ENCODE measurements at regions not wholly inside any gene's neighbourhood (a gene's known extent, or its start where the extent isn't known, plus 50 kb on each side); places are given as distances from the start of the nearest gene placed in this dataset.
A peak's percentile ranks its signal among the peaks of the same experiment; 100 is the strongest.

DNA sequence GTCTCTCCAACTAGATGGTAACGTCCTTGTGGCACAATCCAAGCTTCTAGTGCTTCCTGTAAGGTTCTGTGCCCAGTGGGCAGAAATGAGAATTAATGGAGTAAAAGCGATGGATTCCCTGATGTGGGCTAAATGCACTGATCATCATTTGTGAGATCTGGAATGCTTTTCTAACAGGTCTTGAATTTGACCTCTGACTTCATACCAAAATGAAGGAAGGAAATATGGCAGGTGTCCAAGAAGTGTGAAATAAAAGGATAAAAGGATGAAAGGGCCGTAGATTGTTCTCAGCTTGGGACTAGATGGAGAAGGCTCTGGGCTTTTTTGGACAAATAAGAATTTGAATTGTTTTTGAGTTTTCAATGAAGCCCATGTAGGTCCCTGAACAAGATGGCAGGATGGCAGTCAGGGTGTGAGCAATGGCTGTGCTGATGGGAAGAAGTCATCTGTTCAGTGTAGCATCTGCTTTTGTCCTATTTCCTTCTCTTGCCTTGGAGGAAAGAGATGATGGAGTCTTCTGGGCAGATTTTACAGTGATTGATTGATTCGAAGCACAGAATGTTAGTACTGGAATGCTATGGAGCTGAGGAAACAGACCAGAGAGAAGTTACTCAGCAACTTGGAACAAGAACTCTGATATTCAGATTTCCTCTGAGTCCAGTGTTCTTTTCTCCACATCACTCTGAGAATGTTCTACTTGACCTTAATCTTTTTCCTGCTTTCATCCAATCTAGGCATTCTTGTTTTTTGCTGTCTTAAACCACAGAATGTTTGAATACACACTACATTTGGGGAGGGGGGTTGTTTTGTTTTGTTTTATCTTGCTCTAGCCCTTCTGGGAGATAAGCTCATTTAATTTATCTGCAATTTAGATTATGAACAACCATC, 286.0 kb downstream of the HLX start:
- DNase-seq = no peak

GRCh38 chr1:221165839-221166500, 286.7 kb downstream of the HLX start:
- no peak for DNase-seq

- no peak for DNase-seq
These were observed 287.5 kb downstream of the HLX start for GRCh38 chr1:221166559-221167318.

DNA sequence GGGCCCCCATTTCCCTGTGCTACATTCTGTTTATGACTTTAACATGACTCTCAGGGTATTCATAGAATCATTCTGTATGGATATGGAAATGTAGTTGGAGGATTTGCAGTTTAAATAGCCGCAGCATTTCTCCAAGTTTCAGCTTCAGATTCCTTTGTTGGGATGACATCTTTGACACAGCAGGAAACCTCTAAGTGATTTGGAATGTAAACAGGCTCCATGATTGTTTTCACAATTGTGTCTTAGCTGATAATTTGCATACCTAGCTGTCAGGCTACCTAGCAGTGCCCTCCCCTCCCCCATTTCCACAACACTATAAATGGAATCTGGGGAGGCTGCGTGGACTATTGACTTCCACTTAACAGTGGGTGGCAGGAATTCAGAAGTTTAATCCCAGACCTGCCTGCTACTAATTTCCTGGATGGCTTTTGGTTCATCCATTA, 290.2 kb downstream of the HLX start:
- no peak for DNase-seq

DNA sequence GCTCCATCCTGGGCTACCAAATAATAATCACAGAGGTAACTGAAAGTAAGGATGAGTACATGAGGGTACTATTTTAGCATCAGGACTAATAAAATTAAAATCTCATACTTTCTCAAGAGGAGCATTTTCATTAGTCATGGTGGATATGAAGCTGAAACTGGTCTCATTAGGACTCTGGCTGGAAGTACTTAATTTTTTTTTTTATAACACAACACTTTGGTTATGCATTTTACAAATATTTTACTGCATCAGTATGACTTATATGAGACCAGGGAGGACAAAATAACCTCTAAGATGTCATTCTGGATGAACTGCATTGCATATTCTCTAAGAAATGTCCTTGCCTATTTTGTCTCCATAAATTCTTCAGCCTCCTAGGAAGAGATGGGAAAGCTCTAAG, 290.9 kb downstream of the HLX start:
- no peak for DNase-seq

- DNase-seq = no peak
These were observed 292.5 kb downstream of the HLX start for GRCh38 chr1:221171768-221172167.

GRCh38 chr1:221172841-221173240, 293.6 kb downstream of the HLX start:
- DNase-seq = no peak

DNA sequence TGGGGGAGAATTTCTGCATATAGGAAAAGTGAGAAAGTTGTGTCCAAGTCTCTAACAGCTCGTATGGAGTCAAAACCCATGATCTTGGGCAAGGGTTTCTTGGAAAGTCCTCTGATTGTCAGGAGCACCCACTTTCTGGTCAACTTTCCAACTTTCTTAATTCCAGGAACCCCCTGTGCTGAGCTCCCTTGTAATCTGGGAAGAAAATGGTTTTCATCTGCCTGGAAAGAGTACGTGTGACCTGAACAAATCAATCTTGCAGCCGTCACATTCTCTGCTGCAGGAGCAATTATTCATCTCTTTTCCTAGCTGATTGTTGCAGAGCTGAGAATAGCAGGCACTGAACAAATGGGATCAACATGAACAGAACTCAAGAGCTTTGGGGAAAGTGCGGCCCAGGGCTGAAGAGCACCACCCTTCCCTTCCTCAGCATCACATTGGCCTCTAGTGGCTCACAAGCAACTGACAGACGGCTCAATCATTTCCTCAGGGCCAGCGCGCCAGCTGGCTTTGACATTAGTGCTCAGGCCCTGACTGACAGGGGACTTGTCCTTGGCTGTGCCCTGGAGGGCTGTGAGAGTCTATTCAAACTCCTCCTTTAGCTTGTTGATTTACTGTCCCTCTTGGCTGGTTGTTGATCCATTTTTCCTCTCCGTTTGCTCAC, 295.2 kb downstream of the HLX start:
- no peak for DNase-seq

- DNase-seq = no peak
These were observed 296.0 kb downstream of the HLX start for GRCh38 chr1:221175249-221175648.

GRCh38 chr1:221180704-221181368, 301.6 kb downstream of the HLX start:
- DNase-seq = no peak

- no peak for DNase-seq
These were observed 303.7 kb downstream of the HLX start for GRCh38 chr1:221182791-221183533.

DNA sequence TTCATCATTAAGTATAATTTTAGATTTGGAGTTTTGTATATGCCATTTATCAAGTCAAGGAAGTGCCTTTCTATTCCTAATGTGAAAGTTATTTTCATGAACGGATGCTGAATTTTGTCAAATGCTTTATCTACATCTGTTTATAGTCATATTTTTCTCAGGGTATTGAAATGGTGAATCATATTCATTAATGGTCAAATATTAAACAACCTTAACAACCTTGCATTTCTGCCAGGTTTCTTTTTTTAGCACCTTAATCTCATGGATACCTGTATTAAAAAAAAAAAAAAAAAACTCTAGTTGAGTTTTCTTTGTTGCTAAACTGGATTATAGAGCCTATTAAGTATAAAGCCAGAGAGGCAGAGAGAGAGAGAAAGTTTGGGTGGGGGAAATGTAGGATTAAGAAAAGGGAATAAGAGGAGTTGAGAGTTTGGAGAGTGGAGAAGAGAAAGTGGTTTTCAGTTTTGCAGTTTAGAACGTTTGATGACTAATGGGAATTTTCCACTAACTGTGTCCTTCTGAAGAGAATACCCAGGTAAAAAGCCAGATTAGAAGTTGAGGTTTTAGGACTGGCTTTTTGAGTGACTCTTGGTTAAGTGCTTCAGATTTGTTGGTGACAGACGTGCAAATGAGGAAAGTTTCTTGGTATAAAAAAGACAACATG, 305.0 kb downstream of the HLX start:
- DNase-seq = no peak

DNA sequence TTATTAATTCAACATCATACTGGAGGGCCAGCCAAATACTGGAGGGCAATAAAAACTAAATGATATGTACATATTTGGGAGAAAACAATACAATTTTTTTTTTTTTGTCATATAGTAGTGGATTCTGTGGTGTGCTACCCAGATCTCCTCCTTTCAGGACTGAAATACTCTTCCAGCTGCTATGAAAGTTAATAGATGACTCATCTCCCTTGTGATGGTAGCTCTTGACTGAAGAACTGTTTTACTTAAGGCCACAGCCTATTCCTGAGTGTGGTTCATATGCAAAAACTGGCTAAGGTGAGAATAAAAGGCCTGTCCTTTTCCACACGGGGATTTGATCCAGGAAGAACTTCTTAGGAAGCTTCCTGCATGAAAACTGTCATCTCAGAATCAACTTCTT, 307.9 kb downstream of the HLX start:
- no peak for DNase-seq

- DNase-seq = no peak
These were observed 309.2 kb downstream of the HLX start for GRCh38 chr1:221188458-221188857.

- no peak for DNase-seq
These were observed 311.0 kb downstream of the HLX start for GRCh38 chr1:221190249-221190648.

DNA sequence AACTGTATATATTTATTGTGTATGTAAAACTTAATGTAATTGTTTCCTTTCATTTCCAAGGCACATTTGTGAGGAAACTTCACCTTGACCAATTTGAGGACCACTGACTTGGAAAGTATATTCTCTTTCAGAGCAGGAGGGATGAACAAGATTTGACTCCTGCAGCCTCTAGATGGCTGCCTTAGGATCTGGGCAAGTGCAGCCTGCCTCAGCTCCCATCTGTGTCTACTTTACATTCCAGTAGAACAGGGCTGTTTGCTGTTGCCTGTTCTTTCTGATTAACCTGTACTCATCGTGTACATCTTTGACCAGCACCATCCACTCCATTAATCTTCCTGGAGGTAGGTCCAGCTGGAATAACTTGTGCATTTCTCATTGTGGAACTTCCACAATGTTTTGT, 312.8 kb downstream of the HLX start:
- DNase-seq = no peak

- DNase-seq = no peak
These were observed 321.2 kb downstream of the HLX start for GRCh38 chr1:221200464-221200863.

DNA sequence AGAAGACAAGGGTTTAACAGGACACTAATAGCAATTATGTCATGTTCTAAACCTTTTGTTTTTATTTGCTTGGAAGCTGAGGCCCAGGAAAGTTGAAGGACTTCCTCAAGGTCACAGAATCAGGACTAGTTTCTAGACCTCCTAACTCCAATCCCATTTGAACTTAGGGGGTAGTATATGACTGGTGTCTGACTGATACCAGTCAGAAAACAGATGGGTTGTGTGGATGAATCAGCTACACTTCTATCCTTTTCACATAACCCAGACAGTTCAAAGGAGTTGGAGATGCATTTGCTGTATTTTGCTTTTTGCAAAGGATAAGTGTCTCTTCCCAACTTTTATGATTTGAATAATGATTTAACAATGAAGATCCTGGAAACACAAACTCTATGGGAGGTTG, 322.5 kb downstream of the HLX start:
- no peak for DNase-seq

GRCh38 chr1:221203224-221204054, 324.2 kb downstream of the HLX start:
- peak in 1 of 2 experiments; percentile 28 for DNase-seq
